RCC 7860 (cell line): ENCODE measurements at regions not wholly inside any gene's neighbourhood (a gene's known extent, or its start where the extent isn't known, plus 50 kb on each side); places are given as distances from the start of the nearest gene placed in this dataset.

Experiments used
- DNase-seq: peaks from one replicate; pipeline ENCODE4 v3.0.0-alpha.2; 2015; ENCODE audit warnings: low spot score
- FAIRE-seq: peaks from 2 replicates; lab custom pipeline; 2012; peaks lifted over from hg19 to GRCh38; lab: Jason Lieb, UNC

- no peak for FAIRE-seq
- DNase-seq = no peak
Observed at GRCh38 chr15:47944637-47945288, 176.0 kb upstream of the SLC24A5 start.

- no peak for FAIRE-seq
- no peak for DNase-seq
Observed at GRCh38 chr15:47945872-47946650, 174.7 kb upstream of the SLC24A5 start.

DNA sequence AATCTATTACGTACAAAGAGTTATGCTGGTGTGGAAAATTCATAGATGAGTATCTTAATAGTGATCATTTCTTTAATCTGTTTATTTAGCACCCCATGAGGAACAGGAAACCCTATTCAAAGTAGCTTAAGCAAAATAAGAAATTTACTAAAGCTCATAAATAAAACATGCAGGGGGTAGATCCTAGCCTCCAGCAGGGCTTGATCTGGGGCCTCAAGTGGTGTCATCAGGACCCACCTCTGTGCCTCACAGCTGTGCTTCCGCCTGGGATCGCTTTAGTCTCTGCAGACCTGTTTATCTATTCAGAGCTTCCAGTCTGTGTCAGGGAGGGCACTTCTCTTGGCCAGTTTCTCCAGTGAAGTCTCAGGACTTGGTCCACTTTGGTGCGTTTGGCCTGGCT lies 171.0 kb upstream of the SLC24A5 start:
- FAIRE-seq = no peak
- DNase-seq = no peak

DNA sequence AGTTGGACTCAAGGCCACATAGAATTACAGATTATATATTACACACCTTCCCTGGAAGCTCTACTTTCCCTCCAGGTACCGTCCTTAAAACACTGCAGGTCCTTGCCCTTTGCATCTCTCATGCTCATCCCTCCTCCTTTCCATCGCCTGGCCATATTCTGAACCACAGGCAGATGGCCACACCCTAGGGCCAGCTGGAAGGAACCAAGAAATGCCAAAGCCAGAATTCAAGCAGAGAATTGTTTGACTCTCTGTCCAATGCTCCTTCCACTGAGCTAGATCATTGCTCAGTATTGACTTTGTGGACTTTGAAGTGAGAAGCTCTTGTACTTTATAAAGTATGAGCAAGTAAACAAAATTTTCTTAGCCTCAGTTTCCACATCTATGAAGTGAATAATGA lies 170.3 kb upstream of the SLC24A5 start:
- FAIRE-seq = no peak
- no peak for DNase-seq

- no peak for FAIRE-seq
Observed at GRCh38 chr15:47951781-47952180, 169.0 kb upstream of the SLC24A5 start.

GRCh38 chr15:47954196-47954595 lies 166.6 kb upstream of the SLC24A5 start:
- DNase-seq (no peak), FAIRE-seq (no peak)

More at GRCh38 chr15:47951781-47952180, 169.0 kb upstream of the SLC24A5 start:
- DNase-seq = no peak

DNA sequence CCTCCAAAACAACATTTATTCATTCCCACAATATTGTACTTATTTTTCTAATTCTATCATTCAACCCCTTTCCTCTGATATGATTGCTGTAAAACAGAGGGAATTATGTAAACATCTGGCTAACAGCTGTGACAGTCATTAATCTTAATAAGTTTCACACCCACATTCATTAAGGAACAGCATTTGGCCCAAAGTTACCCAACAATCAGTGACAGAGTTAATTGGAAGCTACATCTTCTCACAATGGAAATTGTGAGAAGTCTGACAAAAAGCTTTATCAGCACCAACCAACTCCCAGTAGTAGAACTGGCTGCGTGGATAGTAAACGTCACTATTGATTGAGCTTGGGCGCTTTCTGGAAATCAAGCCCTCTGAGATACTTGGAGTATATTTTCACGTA lies 165.8 kb upstream of the SLC24A5 start:
- no peak for FAIRE-seq

GRCh38 chr15:47959617-47960413 lies 161.0 kb upstream of the SLC24A5 start:
- DNase-seq = no peak
- no peak for FAIRE-seq

More for the DNA sequence above, 165.8 kb upstream of the SLC24A5 start:
- no peak for DNase-seq

DNA sequence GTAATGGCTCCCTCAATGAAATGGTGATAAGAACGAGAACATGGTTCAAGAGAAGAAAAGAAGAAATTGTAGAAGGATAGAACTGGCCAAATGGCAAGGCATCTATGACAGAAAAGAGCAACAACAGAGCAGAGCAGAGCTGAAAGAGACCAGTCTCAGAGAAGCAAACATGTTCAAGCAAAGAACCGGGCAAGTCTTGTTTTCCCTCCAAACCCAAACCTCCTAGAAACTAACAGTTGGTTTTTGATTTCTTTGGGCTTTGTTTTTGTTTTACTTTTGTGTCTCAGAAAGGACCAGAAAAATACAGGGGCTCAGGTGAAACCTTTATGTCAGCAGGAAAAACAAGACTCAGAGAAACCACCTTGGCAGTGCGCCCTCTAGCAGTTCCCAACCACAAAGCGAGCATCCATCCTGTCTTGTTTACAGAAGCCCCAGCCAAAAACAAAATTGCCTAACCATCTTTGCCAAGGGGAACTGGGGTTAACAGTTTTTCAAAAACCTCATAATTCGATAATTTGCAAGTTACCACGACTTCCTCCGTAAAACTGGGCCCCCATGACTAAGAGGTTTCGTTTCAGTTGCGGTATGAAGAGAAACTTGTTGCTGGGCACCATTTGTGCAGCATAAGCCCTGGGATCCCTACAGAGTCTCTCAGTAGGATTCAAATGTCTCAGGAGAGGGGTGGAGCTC lies 159.2 kb upstream of the SLC24A5 start:
- DNase-seq = no peak

GRCh38 chr15:47963265-47963664 lies 157.5 kb upstream of the SLC24A5 start:
- DNase-seq = no peak

More for the DNA sequence above, 159.2 kb upstream of the SLC24A5 start:
- FAIRE-seq = no peak

GRCh38 chr15:47964229-47964628 lies 156.6 kb upstream of the SLC24A5 start:
- FAIRE-seq = no peak

More at GRCh38 chr15:47963265-47963664, 157.5 kb upstream of the SLC24A5 start:
- no peak for FAIRE-seq

GRCh38 chr15:47965297-47965696 lies 155.5 kb upstream of the SLC24A5 start:
- FAIRE-seq (no peak), DNase-seq (no peak)

More at GRCh38 chr15:47964229-47964628, 156.6 kb upstream of the SLC24A5 start:
- no peak for DNase-seq

DNA sequence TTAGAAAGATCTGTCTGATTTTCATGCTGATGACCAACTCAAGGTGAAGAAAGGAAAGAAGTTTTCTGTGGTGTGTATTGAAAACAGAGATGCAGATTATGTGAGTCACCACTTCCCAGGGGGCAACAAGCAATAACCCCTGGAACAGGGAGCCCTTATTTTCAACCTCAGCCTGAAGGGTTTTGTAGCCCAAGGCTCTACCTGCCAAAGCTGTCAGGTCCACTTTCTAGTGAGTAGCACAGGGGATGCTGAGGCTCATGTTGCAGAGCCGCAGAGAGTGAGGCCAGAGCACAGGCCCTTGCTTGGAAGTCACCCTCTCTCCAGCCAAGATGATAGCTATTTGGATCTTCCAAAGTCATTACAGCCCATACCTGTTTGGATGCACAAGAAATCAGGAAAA lies 152.2 kb upstream of the SLC24A5 start:
- FAIRE-seq = no peak
- DNase-seq = no peak

- FAIRE-seq (no peak), DNase-seq (no peak)
Observed at GRCh38 chr15:47971637-47972036, 149.2 kb upstream of the SLC24A5 start.

- DNase-seq = no peak
- FAIRE-seq = no peak
Observed at GRCh38 chr15:47972738-47973137, 148.1 kb upstream of the SLC24A5 start.

GRCh38 chr15:47974724-47975123 lies 146.1 kb upstream of the SLC24A5 start:
- FAIRE-seq = no peak
- no peak for DNase-seq

DNA sequence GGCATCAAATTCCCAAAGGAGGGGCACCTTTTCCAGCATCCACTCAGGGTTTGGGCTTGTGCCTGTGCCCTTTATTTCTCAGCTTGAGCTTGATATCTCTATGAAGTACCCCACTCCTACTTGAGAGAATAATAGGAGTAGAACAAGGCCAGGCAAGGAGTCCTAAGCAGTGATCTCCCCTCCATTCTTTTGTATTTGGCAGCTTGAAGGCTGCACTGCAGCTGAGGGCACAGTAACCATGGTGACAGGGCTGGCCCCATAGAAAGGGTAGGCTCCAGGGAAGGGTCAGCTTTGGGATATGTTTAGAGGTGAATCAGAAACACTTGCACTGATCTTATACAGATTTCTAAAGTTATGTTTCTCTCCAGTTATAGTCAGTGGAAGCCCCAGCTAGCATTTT lies 145.4 kb upstream of the SLC24A5 start:
- no peak for DNase-seq
- no peak for FAIRE-seq

DNA sequence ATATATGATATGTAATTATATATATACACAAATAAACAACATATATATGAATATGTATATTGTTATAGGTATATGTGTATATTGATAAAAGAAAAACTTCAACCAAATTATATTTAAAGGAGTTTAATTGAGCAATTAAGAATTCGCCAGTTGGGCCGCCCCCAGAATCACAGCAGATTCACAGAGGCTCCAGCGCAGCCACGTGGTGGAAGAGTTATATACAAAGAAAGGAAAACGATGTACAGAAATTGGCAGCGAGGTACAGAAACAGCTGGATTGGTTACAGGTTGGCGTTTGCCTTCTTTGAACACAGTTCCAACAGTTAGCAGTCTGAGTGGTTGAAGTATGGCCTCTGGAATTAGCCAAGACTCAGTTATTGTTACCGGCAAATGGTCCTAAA lies 137.3 kb upstream of the SLC24A5 start:
- DNase-seq (no peak), FAIRE-seq (no peak)

GRCh38 chr15:47985568-47985967 lies 135.2 kb upstream of the SLC24A5 start:
- DNase-seq = no peak
- no peak for FAIRE-seq

DNA sequence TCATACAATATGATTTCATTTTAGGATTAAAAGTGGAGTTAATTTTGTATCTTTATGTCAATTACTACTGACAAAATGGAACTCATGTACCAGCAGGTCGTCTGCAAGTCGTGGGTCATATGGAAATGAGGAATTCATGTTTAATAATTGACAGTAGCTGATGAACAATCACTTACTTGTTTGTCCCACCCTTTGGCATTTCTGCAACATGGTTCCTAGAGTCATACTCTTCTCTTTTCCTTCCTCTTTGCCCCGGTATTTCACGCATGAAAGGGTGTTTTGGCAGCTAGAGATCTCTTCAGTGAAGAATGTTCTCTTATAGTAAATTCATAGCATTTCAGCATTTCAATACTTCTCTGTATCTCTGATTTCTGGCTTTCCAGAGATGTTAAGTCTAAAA lies 133.3 kb upstream of the SLC24A5 start:
- FAIRE-seq (no peak), DNase-seq (no peak)
